ENCODE measurements at regions not wholly inside any gene's neighbourhood (a gene's known extent, or its start where the extent isn't known, plus 50 kb on each side); places are given as distances from the start of the nearest gene placed in this dataset.

DNA sequence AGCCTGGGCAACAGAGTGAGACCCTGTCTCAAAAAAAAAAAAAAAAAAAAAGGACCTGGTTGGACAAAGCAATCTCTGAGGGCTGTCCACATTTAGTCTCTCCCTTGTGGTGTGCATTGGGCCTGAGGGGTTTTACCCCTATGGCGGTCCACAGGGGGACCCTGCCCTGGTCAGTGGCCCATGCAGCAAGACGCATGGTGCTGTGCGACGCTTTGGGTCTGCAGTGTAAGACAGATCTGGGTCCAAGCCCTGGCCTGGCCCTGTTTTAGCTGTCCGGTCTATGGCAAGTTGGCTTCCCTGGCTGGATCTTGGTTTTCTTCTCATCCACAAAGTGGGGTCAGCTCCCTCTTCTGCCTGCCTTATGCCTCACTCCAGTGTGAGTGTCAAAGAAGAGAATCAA lies 123.2 kb upstream of the NLRP1 start:
- TF ChIP-seq EZH2 (optimal IDR thresholded peaks at IDR 0.05; ENCODE audit: low read depth, low read length), result no peak
- no peak overlapping the region for H3K9ac ChIP-seq (ENCODE audit: low read length)
- H3K36me3 ChIP-seq (replicated peaks; ENCODE audit: insufficient read depth, low read length), result no peaks in the 10 kb centered on the region
- no peaks in the 10 kb centered on the region for H4K20me1 ChIP-seq (ENCODE audit: insufficient read depth, low read length)
- no peaks in the 10 kb centered on the region for H3F3A ChIP-seq (ENCODE audit: insufficient read depth, low read length)
- no peak overlapping the region for H2AFZ ChIP-seq (ENCODE audit: low read length)
- H3K9me2 ChIP-seq (replicated peaks; ENCODE audit: insufficient read depth, low read length), result no peaks in the 10 kb centered on the region
- no peaks in the 10 kb centered on the region for H3K9me3 ChIP-seq (replicated peaks; ENCODE audit: insufficient read depth, low read length)
- no peak for DNase-seq
- no peaks in the 10 kb centered on the region for H3K79me2 ChIP-seq (ENCODE audit: low read length)
- no peak overlapping the region for H3K27ac ChIP-seq (ENCODE audit: low read length)
- H3K27me3 ChIP-seq (replicated peaks; ENCODE audit: insufficient read depth, low read length), result no peaks in the 10 kb centered on the region
- no peak overlapping the region for H3K4me3 ChIP-seq (ENCODE audit: low read length)
- H3K4me1 ChIP-seq (ENCODE audit: low read length), result no peaks in the 10 kb centered on the region
- H3K4me2 ChIP-seq (ENCODE audit: low read depth, low read length), result no peak overlapping the region

DNA sequence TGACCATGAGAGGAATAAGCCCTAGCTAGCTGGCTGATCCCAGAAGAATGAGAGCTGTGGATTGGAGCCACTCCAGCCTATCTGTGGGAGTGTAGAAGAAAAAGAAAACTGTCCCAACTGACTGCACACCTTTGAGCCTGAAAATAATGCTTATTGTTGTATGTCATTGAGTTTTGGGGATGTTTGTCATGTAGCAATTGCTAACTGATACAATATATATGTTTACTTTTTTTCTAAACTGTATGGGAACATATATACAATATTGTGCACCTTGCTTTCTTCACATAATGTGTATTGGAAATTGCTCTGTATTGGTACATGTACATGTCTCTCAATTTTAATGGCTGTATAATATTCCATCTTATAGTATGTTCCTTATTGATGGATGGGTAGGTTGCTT lies 124.0 kb upstream of the NLRP1 start:
- H3K4me1 ChIP-seq (ENCODE audit: low read length), result no peaks in the 10 kb centered on the region
- no peak for DNase-seq
- no peaks in the 10 kb centered on the region for H3K9me2 ChIP-seq (replicated peaks; ENCODE audit: insufficient read depth, low read length)
- no peak overlapping the region for H3K4me3 ChIP-seq (ENCODE audit: low read length)
- no peaks in the 10 kb centered on the region for H3F3A ChIP-seq (ENCODE audit: insufficient read depth, low read length)
- no peaks in the 10 kb centered on the region for H3K36me3 ChIP-seq (replicated peaks; ENCODE audit: insufficient read depth, low read length)
- no peak overlapping the region for H3K4me2 ChIP-seq (ENCODE audit: low read depth, low read length)
- H3K9ac ChIP-seq (ENCODE audit: low read length), result no peak overlapping the region
- H3K9me3 ChIP-seq (replicated peaks; ENCODE audit: insufficient read depth, low read length), result no peaks in the 10 kb centered on the region
- no peaks in the 10 kb centered on the region for H3K27me3 ChIP-seq (replicated peaks; ENCODE audit: insufficient read depth, low read length)
- no peaks in the 10 kb centered on the region for H4K20me1 ChIP-seq (ENCODE audit: insufficient read depth, low read length)
- no peak overlapping the region for H3K27ac ChIP-seq (ENCODE audit: low read length)
- H2AFZ ChIP-seq (ENCODE audit: low read length), result no peak overlapping the region
- TF ChIP-seq, protein P1, sequence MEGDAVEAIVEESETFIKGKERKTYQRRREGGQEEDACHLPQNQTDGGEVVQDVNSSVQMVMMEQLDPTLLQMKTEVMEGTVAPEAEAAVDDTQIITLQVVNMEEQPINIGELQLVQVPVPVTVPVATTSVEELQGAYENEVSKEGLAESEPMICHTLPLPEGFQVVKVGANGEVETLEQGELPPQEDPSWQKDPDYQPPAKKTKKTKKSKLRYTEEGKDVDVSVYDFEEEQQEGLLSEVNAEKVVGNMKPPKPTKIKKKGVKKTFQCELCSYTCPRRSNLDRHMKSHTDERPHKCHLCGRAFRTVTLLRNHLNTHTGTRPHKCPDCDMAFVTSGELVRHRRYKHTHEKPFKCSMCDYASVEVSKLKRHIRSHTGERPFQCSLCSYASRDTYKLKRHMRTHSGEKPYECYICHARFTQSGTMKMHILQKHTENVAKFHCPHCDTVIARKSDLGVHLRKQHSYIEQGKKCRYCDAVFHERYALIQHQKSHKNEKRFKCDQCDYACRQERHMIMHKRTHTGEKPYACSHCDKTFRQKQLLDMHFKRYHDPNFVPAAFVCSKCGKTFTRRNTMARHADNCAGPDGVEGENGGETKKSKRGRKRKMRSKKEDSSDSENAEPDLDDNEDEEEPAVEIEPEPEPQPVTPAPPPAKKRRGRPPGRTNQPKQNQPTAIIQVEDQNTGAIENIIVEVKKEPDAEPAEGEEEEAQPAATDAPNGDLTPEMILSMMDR (IDR thresholded peaks at IDR 0.05; ENCODE audit: low read length), result no peak
- TF ChIP-seq EZH2phosphoT487 (IDR thresholded peaks at IDR 0.05; ENCODE audit: low read length) (no peak), EZH2 (optimal IDR thresholded peaks at IDR 0.05; ENCODE audit: low read depth, low read length) (no peak)
- no peaks in the 10 kb centered on the region for H3K79me2 ChIP-seq (ENCODE audit: low read length)

DNA sequence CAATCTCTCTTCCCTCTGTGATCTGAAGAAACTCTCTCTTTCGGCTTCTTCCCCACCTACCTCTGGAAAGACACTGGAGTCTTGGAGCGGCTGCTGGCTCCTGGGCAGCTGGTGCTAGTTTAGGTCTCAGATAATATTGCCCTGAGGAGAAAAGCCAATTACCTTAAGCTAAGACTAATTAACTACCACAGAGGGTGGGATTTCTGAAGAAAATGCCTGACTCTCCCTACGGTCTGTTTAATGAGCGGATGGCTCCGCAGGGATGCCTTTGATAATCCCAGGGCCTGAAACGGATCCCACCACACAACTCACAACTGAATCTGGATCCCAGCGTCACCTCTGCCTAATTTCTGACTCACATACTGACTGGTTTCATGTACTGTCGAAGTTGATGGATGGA lies 127.0 kb upstream of the NLRP1 start:
- Histone ChIP-seq H3F3A (ENCODE audit: insufficient read depth, low read length) (no peaks in the 10 kb centered on the region), H2AFZ (ENCODE audit: low read length) (no peak overlapping the region), H3K4me1 (ENCODE audit: low read length) (no peaks in the 10 kb centered on the region), H3K4me3 (ENCODE audit: low read length) (no peak overlapping the region), H3K79me2 (ENCODE audit: low read length) (no peaks in the 10 kb centered on the region), H3K27me3 (replicated peaks; ENCODE audit: insufficient read depth, low read length) (no peaks in the 10 kb centered on the region), H4K20me1 (ENCODE audit: insufficient read depth, low read length) (no peaks in the 10 kb centered on the region), H3K9me2 (replicated peaks; ENCODE audit: insufficient read depth, low read length) (no peaks in the 10 kb centered on the region), H3K36me3 (replicated peaks; ENCODE audit: insufficient read depth, low read length) (no peaks in the 10 kb centered on the region), H3K27ac (ENCODE audit: low read length) (no peak overlapping the region), H3K9me3 (replicated peaks; ENCODE audit: insufficient read depth, low read length) (no peaks in the 10 kb centered on the region), H3K4me2 (ENCODE audit: low read depth, low read length) (no peak overlapping the region), H3K9ac (ENCODE audit: low read length) (no peak overlapping the region)
- no peak for DNase-seq
- TF ChIP-seq, protein P1 (IDR thresholded peaks at IDR 0.05; ENCODE audit: low read length), result no peak
- TF ChIP-seq EZH2 (optimal IDR thresholded peaks at IDR 0.05; ENCODE audit: low read depth, low read length) (no peak), EZH2phosphoT487 (IDR thresholded peaks at IDR 0.05; ENCODE audit: low read length) (no peak)

DNA sequence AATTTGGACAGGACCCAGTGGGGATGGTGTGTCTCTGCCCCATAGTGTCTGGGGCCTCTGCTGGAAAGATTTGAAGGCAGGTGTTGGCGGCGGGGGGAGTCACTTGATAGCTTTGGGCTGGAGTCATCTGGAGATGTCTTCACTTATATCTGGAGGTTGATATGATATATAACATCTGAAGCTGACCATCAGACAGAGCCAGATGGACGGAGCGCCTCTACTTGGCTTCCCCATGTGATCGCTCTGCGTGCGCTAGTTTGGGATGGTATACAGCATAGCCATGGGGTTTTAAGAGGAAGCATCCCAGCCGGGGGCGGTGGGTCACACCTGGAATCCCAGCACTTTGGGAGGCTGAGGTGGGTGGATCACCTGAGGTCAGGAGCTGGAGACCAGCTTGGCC lies 130.7 kb upstream of the NLRP1 start:
- Histone ChIP-seq H4K20me1 (ENCODE audit: insufficient read depth, low read length) (no peaks in the 10 kb centered on the region), H3K79me2 (ENCODE audit: low read length) (no peaks in the 10 kb centered on the region), H3K9me3 (replicated peaks; ENCODE audit: insufficient read depth, low read length) (no peaks in the 10 kb centered on the region), H3K4me2 (ENCODE audit: low read depth, low read length) (no peak overlapping the region), H3K36me3 (replicated peaks; ENCODE audit: insufficient read depth, low read length) (no peaks in the 10 kb centered on the region), H2AFZ (ENCODE audit: low read length) (no peak overlapping the region), H3K4me3 (ENCODE audit: low read length) (no peak overlapping the region), H3F3A (ENCODE audit: insufficient read depth, low read length) (no peaks in the 10 kb centered on the region), H3K27ac (ENCODE audit: low read length) (no peak overlapping the region), H3K9me2 (replicated peaks; ENCODE audit: insufficient read depth, low read length) (no peaks in the 10 kb centered on the region), H3K27me3 (replicated peaks; ENCODE audit: insufficient read depth, low read length) (no peaks in the 10 kb centered on the region), H3K9ac (ENCODE audit: low read length) (no peak overlapping the region), H3K4me1 (ENCODE audit: low read length) (no peaks in the 10 kb centered on the region)
- TF ChIP-seq EZH2 (optimal IDR thresholded peaks at IDR 0.05; ENCODE audit: low read depth, low read length), result no peak
- no peak for TF ChIP-seq EZH2phosphoT487 (IDR thresholded peaks at IDR 0.05; ENCODE audit: low read length)
- TF ChIP-seq, protein P1 (IDR thresholded peaks at IDR 0.05; ENCODE audit: low read length), result no peak
- DNase-seq, result no peak
